HT1080 (cell line): ENCODE measurements at regions not wholly inside any gene's neighbourhood (a gene's known extent, or its start where the extent isn't known, plus 50 kb on each side); places are given as distances from the start of the nearest gene placed in this dataset.

Experiments used
- DNase-seq: peaks from one replicate; pipeline ENCODE4 v3.0.0-alpha.2; 2015; ENCODE audit warnings: low read depth

DNA sequence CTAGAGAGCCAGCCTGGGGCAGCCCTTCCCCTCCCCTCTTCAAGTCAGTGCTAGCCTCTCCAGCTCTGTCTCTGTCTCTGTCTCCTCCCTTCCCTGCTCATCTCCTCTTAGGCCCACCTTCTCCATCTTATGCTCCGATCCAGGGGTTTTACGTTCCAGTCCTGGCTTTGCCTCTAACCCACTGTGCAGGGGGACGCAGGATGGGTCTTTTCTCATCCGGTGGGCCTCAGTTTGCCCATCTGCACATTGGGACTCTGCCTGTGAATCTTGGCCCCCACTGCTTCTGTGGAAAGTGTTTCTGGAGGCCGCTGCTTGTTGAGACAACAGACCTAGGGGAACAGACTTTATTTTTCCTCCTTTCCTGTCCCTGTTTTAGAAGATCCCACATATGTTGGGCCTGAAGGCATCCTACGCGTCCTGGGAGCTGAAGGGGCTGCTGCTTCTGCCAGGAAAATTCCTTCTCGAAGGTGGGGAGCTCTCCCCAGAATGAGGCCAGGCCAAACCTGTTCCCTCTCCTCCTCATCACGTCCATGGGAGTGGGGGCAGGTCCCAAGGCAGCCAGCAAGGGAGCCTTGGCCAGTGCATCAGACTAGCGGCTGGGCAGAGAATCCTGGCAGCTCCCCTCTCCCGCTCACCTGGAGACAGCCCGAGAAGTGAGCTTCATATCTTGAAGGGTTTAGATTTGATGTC lies 99.5 kb upstream of the CSF3R start:
- no peak for DNase-seq

DNA sequence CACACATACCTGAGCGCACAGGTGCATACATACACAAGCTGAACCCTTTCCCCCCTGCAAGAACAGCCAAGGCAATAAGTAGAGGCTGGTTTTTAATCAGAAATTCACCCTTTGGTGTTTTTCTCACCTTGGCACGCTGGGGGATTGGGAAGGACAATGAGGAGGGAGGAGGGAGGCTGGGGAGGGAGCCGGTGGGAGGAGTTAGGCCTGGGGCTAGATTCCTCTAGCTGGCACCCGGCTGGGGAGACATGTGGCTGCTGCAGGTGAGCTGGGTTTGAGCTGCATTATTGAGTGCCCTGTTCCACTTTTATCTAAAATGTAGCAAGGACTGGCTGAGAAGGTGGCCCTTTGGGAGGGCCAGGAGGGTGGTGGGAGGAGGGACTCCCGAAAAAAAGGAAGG lies 97.8 kb upstream of the CSF3R start:
- no peak for DNase-seq

DNA sequence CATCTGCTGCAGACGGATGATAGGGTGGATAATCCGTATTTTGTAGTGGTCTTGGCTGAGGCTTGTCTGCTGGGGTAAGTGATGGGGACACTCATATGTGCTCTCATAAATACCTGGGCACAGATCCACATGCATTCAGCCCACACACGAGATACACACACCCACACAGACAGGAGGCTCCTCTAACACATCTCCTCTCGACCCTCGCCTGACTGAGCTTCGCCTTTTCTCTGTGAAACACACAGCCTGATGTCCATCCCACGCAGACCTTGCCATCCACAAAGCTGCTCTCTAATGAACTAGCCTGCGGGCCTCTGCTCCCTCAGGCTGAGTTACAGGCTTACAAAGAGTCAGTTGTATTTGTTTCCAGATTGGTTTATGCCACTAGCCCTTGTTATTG lies 96.3 kb upstream of the CSF3R start:
- DNase-seq: no peak

DNA sequence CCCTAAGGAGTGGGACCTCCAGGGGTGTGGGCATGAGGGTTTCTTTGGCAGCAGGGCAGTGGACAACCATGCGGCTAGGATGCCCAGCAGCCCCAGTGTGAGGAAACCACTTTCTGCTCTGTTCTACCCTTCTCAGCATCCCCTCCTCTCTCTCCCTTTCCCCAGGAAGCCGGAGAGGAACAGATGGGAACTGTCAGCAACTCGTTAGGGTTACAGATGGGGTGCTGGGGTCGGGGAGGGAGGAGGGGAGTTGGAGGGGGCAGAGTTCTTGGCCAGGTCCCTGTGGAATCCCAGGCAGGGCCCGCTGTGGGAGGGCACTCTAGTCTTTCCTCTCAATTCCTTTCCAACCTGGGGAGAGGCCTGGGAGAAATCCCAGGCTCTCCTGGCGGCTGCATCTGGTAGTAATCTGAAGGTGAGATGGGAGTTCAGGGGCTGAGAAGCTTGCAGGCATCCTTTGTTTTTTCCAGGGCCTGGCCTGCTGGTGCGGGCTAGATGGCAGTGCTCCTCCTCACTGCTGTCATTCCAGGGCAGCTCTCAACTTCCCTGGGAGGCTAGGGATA lies 93.9 kb upstream of the CSF3R start:
- no peak for DNase-seq

DNA sequence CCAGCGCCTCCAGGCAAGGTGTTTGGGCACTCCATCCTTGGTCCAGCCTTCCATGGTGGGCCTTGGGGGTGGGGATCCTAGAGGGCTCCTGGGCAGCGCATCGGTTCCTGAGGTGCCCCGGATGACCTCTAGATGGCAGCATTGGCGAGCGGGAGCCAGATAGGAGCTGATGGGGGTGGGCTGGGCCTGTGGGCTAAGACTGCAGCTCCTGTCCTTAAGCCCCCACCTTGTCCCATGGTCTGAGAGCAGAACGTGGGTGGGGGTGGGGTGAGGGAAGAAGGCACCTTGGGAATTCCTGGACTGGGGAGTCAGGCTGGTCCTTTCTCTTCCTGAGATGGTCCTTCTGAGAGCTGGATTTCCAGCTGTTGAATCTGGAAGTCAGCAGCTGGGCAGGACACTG lies 93.4 kb upstream of the CSF3R start:
- peak; percentile 42 for DNase-seq

DNA sequence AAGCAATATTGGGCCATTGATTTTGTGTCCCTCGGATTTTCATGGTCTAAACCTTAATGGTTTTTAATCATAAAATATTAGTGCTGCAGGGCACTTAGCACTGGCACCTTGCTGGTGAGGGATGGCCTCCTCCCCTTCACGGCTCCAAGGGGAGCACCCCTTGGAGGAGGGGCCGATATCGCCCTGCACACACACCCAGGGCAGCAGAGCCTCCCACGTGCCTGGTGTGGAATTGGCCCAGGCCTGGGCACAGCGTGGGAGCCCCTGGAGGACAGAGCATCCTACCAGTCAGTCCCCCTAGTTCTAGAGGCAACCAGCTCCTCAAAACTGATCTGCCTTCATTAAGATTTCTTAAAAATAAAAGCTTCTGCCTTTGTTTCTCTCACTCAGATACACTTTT lies 90.7 kb upstream of the CSF3R start:
- no peak for DNase-seq

DNA sequence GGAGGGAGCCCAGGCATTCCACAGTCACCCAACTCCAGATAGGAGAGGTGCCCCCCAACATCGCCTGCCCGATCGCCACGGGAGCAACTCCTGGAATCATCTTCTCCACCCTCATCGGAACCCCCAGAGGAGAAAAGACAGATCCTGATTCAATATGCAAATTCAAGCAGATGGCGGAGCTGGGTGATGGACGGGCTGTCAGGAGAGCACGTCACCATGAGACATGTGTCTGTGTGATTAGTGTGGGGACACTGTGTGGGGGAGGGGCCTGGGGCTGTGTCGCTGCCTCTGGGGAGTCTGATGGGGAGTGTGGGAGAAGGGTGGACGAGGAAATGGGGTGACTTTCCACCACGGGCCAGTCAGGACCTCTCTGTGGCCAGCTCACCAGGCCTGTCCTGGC lies 90.2 kb upstream of the CSF3R start:
- no peak for DNase-seq

DNA sequence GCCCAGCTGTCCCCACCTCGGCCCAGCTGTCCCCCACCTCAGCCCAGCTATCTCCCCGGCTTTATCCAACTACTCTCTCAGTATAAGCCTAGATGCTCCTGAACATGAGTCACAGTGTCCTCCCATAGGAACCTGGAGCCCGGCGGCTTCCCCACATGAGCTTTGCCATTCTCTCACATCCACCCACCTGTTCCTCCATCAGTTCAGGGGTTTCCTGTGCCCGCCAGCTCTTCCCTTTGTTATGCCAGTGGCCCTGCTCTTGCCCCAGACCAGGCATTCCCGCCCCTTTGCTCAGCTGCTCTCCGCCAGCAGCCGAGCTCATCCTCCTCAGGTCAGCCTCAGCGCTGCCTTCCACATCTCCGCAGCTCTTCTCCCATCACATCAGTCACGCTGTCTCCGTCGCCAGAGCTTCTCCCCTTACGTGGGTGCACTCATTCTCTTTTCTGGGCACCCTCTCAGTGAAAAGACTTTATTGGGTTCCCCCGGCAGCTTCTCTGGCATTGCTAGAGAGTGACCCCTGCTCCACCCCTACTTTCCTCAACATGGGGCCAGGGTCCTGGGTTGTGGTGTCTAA lies 89.5 kb upstream of the CSF3R start:
- no peak for DNase-seq

DNA sequence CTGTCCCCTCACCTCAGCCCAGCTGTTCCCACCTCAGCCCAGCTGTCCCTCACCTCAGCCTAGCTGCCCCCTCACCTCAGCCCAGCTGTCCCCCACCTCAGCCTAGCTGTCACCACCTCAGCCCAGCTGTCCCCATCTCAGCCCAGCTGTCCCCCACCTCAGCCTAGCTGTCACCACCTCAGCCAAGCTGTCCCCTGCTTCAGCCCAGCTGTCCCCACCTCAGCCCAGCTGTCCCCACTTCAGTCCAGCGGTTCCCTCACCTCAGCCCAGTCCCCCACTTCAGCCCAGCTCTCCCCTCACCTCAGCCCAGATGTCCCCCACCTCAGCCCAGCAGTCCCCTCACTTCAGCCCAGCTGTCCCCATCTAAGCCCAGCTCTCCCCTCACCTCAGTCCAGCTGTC lies 88.4 kb upstream of the CSF3R start:
- DNase-seq: no peak

DNA sequence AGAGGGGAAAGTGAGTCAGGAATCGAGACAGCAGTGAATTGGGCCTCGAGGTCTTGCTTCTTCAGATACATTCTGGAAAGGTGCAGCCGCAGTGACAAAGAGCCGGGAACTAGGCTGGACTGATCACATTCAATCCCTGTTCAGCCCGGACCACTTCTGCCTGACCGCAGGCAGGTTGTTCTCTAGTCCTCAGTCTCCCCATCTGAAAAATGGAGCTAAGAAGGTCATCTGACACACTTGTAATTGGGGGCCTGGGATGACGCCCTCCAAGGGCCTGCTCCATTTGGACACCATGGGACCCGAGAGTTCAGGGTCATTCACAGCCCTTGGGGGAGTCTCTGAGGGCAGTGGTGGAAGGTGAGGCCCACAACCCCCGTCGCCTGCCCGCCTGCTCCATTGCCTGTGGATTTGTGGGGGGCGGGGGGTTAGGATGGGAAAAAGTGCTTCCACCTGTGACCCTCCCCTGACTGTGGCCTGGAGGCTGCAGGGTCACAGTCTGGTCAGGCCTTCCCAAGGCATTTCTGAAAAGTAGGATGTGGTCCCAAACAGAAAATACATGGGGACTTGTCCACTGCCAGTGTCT lies 87.9 kb upstream of the CSF3R start:
- no peak for DNase-seq

DNA sequence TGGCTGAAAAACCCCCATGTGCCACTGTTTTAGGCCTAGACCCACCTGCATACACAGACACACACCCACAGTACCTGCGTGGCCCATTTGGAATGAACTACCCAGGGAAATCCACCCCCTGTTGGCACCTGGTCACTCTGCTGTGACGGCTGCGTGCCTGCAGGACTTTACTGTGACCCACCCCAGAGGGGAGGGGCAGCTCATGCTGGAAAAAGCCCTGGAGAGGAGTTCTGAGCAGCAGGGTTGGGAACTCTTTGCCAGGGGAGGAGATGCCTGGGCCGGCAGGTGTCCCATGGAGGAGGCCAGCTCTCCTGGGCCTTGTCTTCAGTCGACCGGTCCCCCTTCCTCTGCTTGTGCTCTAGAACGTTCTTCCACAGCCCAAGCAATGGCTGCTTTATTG lies 87.3 kb upstream of the CSF3R start:
- no peak for DNase-seq

DNA sequence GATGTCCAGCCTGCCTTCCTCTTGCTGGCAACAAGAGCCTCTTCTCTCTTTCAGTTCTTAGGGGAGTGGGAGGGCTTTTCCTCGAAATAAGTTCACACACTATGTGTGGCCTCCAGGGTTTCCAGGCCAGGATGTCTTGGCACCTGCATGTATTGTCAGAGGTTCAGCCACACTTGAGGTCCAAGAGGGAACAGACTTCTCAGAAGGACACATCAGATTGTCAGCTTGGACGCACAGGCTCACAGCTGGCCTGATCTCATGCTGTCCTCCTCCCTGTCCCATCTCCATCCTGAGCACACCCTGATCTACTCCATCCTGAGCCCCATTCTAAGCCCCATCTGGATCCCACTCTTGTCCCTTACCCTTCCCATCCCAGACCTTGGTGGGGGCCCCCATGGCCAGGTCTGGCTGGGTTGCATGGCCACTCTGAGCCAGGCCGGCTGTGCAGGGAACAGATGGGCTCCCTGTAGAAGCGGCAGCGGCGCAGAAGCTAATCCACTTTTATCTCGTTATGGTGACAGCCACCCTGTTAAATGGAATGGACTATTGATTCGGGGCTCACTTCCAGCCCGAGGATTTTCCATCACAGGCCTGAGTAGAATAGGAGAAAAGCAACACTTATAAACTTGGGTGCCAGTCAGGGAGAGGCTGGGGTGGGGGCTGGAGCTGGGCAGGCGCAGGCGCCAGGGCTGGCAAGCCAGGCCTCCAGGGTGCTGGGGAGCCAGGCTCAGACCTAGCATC lies 85.1 kb upstream of the CSF3R start:
- no peak for DNase-seq

DNA sequence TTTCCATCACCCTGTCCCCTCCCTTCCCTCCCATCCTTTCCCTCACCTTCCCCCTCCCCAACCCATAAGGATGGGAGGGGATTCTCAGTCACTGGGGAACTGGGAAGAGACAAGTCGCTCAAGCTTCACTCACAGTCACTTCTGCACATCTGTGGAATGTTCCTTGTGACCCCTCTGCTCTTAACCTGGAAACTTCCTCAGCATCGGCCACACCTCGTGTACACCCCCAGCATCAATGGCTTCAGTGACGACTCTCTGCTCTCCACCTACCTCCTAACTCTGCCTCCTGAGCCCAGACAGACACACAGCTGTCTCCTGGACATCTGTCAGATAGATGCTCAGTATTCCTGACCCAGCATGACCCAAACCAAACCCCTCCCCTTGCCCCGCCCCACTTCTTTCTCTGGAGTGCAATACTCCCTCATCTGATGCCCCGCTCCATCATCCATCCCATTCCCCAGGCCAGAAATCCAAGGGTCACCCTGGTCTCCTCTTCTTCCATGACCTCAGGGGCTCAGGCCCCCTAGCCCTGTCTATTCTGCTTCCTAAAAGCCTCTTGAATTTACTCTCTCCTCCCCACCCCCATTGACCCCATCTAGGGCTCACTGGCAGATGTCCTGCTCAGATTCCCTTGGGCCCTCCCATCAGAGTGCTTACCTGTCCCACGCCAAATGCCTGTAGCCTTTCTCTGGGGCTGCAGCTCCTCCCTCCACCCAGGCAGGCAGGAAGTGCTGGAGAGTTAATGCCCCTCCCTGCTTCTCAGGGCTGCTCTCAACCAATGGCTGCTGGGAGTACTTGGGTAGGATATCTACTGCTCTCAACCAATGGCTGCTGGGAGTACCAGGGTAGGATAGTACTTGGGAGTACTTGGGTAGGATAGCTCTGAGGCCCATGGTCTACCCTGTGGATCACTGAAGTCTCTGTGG lies 83.1 kb upstream of the CSF3R start:
- DNase-seq: no peak

DNA sequence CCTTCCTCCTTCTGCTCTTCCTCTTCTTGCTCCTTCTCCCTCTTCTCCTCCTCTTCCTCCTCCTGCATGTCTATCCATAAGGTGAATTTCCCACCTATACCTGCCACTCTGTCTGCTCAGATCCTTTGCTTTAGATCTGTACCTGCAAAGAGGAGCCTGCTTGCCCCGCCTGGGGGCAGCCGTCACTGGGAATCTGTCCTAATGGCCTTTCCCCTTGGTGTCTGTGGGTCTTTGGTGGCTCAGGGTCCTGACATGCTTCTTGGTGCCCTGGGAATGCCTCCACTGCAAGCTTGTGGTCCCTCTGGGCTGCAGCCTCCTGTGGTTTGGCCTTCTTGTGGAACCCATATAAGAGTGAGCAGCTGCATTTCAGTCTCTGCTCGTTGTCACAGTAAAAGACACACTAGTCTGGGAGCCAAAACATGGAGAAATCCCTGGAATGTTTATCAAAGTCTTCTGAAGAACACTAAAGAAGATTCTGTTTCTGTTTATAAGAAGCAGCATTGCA lies 79.5 kb upstream of the CSF3R start:
- DNase-seq: no peak

DNA sequence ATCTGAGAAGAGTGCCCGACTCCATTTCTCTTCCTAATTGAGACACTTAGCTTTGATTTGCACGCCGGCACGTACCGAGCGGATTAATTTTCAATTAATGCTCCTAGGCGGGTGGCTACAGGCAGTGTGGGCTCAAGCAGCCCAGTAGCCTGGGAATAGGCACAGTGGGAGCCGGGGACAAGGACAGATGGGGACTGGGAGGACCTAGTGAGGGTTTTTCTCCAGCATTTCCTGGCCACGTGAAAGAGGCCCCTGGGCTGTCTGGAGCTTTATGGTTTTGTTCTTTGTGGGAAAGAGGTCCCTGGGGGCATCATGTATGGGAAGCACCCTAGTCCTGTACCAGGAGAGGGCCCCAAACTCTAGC lies 78.6 kb upstream of the CSF3R start:
- DNase-seq: no peak

DNA sequence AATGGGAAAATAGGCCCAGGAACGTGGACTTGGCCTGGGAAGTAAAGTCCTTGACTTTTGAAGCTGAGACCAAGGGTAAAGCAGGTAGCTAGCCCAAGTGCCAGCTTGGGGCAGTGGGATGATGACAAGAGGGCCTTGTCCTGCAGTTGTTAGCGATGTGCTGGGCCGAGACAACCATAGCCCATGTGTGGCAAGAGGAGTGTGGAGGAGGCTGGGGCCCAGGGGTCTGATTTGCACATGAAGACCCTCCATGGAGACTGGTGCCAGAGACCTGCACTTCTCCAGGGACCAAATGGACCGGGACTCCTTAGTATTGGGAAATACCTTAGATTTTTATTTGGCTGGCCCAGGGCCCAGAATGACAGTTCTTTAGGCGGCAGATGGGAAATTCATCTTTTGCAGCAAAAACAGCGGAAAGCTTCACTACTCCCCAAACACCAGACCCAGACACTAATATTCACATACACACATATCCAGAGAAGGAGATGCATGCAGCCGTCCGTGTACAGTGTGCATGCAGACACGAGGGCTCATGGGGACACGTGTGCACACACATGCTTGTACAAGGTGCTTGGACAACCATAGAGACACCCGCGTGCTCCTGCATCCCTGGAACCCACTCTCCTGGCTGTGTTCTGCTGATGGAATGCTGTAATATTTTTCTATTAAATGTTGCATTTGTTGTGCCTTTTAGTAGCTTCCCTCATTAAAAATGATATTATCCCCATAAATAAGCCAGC lies 78.1 kb upstream of the CSF3R start:
- no peak for DNase-seq

DNA sequence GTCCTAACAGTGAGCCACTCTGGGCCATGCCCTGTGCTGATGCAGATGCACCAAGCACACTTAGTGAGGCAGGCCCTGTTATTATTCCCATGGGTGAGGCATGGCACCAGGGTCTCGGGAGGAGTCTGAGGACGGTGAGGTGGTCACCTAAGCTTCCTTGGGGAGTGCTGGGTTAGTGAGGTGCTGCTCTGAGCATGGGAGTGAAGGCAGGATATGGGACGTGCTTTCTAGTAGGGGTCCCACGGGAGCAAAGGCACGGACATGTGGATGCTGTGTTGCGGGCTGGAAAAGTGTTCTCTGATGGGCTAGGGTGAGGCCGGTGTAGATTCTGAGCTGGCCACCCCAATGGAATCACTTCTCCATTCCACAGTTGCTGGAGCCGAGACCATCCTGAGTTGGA lies 77.5 kb upstream of the CSF3R start:
- no peak for DNase-seq

DNA sequence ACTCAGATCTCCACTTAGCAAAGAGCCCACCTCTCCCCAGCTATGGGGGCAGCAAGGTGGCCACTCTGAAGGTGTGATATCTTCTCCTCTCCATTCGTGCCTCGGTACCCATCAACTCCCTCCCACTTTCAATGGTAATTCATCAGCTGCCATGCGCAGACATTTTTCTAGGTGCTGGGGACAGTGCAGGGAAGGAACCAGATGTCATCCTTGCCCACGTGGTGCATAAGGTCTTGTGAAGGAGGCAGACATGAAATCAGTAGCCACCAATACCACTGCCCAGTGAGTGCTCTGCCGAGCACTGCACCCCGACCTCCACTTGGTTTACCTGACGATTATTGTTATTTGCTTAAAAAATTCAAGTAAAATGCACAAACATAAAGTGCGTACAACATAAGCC lies 76.3 kb upstream of the CSF3R start:
- DNase-seq: no peak

DNA sequence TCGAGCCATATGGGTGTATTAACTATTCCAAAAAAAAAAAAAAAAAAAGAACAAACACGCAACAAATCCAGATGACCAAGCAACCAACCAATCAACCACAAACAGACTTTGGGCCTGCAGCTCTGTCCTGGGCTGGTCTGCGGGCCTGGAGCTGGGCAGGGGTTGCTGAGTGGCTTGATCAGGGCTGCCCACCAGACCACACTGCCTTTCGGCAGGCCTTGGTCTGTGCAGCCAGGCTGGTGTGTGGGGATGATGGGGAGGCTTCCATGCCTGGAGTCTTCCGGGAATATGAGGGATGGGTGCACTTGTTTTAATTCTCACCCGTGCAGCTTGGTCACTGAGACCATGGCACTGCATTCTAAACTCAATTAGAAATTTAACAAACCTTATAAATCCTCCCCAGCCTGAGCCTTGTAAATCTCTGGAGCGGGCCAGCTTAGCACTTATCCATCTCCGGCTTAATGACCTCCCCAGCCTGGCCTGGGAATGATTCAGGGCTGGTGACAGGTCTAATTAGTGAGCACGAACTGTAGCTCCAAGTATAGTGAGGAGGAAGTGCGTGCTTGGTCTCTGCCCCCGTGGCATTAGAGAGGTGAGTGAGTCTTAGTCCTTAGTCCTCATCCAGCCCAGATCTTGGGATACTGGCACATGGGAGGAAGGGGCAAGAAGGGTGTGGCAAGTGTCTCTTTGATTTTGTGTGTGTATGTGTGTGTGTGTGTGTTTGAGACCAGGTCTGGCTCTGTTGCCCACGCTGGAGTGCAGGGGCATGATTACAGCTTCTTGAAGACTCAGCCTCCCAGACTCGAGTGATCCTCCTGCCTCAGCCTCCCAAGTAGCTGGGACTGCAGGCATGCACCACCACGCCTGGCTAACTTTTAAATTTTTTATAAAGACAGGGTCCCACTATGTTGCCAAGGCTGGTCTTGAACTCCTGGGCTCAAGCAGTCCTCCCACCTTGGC lies 74.6 kb upstream of the CSF3R start:
- no peak for DNase-seq
